HepG2 (cell line): ENCODE measurements at regions not wholly inside any gene's neighbourhood (a gene's known extent, or its start where the extent isn't known, plus 50 kb on each side); places are given as distances from the start of the nearest gene placed in this dataset.
A peak's percentile ranks its signal among the peaks of the same experiment; 100 is the strongest.

Source experiments
- BCL6 ChIP-seq: IDR thresholded peaks from 2 replicates; pipeline ENCODE4 v1.6.1; 2016; ENCODE audit warnings: missing genetic modification reagents, missing compliant biosample characterization
- FOXA3 ChIP-seq: IDR thresholded peaks from 2 replicates; pipeline ENCODE4 v1.6.1; 2016; ENCODE audit warnings: missing genetic modification reagents, missing compliant biosample characterization
- KDM3A ChIP-seq: IDR thresholded peaks from 2 replicates; pipeline ENCODE4 v1.6.1; 2018; ENCODE audit warnings: low read depth, missing compliant biosample characterization
- MED1 ChIP-seq: sonication (generic); formaldehyde crosslinking; IDR thresholded peaks from 2 replicates; pipeline ENCODE4 v1.4.0; 2020; ENCODE audit warnings: missing genetic modification reagents
- PATZ1 ChIP-seq: sonication (generic); formaldehyde crosslinking; IDR thresholded peaks from 2 replicates; pipeline ENCODE4 v1.4.0; 2020; ENCODE audit warnings: missing genetic modification reagents
- PAXIP1 ChIP-seq: sonication (generic); formaldehyde crosslinking; conservative IDR thresholded peaks from 2 replicates; pipeline ENCODE4 v1.4.0; 2020; ENCODE audit warnings: mild to moderate bottlenecking, missing genetic modification reagents, moderate library complexity
- RARA ChIP-seq: IDR thresholded peaks from 2 replicates; pipeline ENCODE4 v1.6.1; 2016; ENCODE audit warnings: missing genetic modification reagents, missing compliant biosample characterization
- THRA ChIP-seq: sonication (generic); formaldehyde crosslinking; IDR thresholded peaks from 2 replicates; pipeline ENCODE4 v1.4.0; 2020; ENCODE audit warnings: missing genetic modification reagents, borderline replicate concordance
- UBTF ChIP-seq: sonication (generic); formaldehyde crosslinking; IDR thresholded peaks from 2 replicates; pipeline ENCODE4 v1.4.0; 2020; ENCODE audit warnings: mild to moderate bottlenecking, missing genetic modification reagents
- ZGPAT ChIP-seq: IDR thresholded peaks from 2 replicates; pipeline ENCODE4 v1.6.1; 2016; ENCODE audit warnings: mild to moderate bottlenecking
- ZMYM4 ChIP-seq: sonication (generic); formaldehyde crosslinking; IDR thresholded peaks from 2 replicates; pipeline ENCODE4 v1.8.1; 2023; ENCODE audit warnings: mild to moderate bottlenecking, missing genetic modification reagents

GRCh38 chr12:67555075-67555717 is 93.3 kb upstream of the DYRK2 start (continued):
- 0 out of 2 replicates have a peak, but pooled peaks have one; percentile 13 for TF ChIP-seq PATZ1
- peak; percentile 37 for TF ChIP-seq MED1
- TF ChIP-seq UBTF (CRISPR knock-in tag), result 0 out of 2 replicates have a peak, but pooled peaks have one; percentile 18
- peak; percentile 51; the same call in 1 of the 2 replicates for TF ChIP-seq ZMYM4 (CRISPR knock-in tag)
- peak; percentile 31; the same call in 1 of the 2 replicates for TF ChIP-seq ZGPAT (CRISPR knock-in tag)
- TF ChIP-seq KDM3A (CRISPR knock-in tag), result 0 out of 2 replicates have a peak, but pooled peaks have one; percentile 26
- peak; percentile 58; the same call in 1 of the 2 replicates for TF ChIP-seq PAXIP1 (CRISPR knock-in tag)
- TF ChIP-seq BCL6 (CRISPR knock-in tag), result peak; percentile 94
- TF ChIP-seq THRA (CRISPR knock-in tag), result peak; percentile 99
- TF ChIP-seq FOXA3 (CRISPR knock-in tag), result peak; percentile 89
- TF ChIP-seq RARA (CRISPR knock-in tag), result peak; percentile 68
